SK-N-SH (cell line): ENCODE measurements at regions not wholly inside any gene's neighbourhood (a gene's known extent, or its start where the extent isn't known, plus 50 kb on each side); places are given as distances from the start of the nearest gene placed in this dataset.

Experiments
- ELF1 ChIP-seq: IDR thresholded peaks from 2 replicates; pipeline ENCODE4 v1.4.0; 2012
- EP300 ChIP-seq, 2 experiments: IDR thresholded peaks; 2 replicates each; pipeline versions ENCODE4 v1.4.0 to v1.6.1; 2012; ENCODE audit warnings: borderline replicate concordance in 1 of 2, low read depth in 1 of 2, low read length in 1 of 2
- GATA2 ChIP-seq: sonication (generic); formaldehyde crosslinking; IDR thresholded peaks from 2 replicates; pipeline ENCODE4 v1.5.0; 2020; ENCODE audit warnings: mild to moderate bottlenecking, missing genetic modification reagents
- RXRA ChIP-seq: IDR thresholded peaks from 2 replicates; pipeline ENCODE4 v1.4.0; 2012; ENCODE audit warnings: low read depth, mild to moderate bottlenecking, borderline replicate concordance
- TF ChIP-seq, protein P1 (sequence below): fragments of 200-600 bp; sonication (generic); IDR thresholded peaks from 2 replicates; pipeline ENCODE4 v1.6.1; 2017; ENCODE audit warnings: antibody characterized with exemption, mild to moderate bottlenecking, moderate library complexity

- TF ChIP-seq ELF1 (no peak), EP300 (IDR thresholded peaks at IDR 0.05; ENCODE audit: borderline replicate concordance in 1 of 2, low read depth in 1 of 2, low read length in 1 of 2) (no peak), RXRA (no peak), GATA2 (CRISPR knock-in tag) (no peak)
- TF ChIP-seq, protein P1, sequence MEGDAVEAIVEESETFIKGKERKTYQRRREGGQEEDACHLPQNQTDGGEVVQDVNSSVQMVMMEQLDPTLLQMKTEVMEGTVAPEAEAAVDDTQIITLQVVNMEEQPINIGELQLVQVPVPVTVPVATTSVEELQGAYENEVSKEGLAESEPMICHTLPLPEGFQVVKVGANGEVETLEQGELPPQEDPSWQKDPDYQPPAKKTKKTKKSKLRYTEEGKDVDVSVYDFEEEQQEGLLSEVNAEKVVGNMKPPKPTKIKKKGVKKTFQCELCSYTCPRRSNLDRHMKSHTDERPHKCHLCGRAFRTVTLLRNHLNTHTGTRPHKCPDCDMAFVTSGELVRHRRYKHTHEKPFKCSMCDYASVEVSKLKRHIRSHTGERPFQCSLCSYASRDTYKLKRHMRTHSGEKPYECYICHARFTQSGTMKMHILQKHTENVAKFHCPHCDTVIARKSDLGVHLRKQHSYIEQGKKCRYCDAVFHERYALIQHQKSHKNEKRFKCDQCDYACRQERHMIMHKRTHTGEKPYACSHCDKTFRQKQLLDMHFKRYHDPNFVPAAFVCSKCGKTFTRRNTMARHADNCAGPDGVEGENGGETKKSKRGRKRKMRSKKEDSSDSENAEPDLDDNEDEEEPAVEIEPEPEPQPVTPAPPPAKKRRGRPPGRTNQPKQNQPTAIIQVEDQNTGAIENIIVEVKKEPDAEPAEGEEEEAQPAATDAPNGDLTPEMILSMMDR: no peak
Observed at GRCh38 chr2:41129988-41130387, 678.1 kb upstream of the SLC8A1 start.
